Stimulated activated naive CD4-positive, alpha-beta T cell (primary cell): ENCODE measurements at regions not wholly inside any gene's neighbourhood (a gene's known extent, or its start where the extent isn't known, plus 50 kb on each side); places are given as distances from the start of the nearest gene placed in this dataset.

Experiments used
- DNase-seq, 6 experiments: peaks; one replicate each; lab custom pipeline; 2025; lab: John Stamatoyannopoulos, UW

DNA sequence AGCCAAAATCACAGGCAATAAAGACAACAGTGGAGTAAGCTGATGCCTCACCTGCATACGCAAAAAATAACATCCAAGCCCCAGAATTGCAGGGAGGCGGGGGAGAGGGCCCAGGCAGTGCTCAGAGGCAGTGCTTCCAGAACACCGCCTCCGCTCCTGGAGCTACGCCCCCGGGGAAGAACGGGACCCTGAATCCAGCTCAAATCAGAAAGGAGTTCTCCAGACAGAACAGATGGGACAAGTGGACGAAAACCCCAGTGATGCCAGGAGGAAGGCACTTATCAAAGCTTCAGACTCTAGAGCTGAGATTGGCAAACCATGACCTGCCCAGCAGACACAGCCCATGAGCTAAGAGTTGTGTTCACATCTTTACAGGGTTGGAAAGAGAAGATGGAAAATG, 683.9 kb downstream of the TBC1D22A start:
- DNase-seq = no peak

GRCh38 chr22:47445716-47446290, 683.4 kb downstream of the TBC1D22A start:
- no peak for DNase-seq

DNA sequence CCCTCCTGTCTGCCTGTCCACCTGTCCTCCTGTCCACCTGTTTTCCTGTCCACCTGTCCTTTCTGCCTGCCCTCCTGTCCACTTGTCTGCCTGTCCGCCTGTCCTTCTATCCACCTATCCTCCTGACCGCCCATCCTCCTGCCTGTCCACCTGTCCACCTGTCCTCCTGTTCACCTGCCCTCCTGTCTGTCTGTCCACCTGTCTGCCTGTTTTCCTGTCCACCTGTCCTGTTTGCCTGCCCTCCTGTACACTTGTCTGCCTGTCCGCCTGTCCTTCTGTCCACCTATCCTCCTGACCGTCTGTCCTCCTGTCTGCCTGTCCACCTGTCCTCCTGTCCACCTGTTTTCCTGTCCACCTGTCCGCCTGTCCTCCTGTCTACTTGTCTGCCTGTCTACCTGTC, 682.8 kb downstream of the TBC1D22A start:
- DNase-seq = no peak

DNA sequence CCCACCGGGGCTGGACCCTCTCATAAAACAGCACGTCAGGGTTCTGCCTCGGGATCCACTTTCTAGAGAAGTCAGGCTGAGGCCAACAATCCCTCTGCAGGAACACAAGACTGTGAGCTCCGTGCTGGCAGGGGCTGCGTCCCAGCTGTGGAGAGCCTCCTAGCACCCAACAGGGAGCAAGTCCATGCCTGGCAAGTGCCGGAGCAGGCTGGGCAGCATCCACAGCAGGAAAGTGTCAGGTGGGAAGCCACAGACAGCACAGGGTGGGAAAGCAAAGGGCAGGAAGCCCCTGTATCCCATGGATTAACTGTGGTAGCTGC, 682.3 kb downstream of the TBC1D22A start:
- no peak for DNase-seq

DNA sequence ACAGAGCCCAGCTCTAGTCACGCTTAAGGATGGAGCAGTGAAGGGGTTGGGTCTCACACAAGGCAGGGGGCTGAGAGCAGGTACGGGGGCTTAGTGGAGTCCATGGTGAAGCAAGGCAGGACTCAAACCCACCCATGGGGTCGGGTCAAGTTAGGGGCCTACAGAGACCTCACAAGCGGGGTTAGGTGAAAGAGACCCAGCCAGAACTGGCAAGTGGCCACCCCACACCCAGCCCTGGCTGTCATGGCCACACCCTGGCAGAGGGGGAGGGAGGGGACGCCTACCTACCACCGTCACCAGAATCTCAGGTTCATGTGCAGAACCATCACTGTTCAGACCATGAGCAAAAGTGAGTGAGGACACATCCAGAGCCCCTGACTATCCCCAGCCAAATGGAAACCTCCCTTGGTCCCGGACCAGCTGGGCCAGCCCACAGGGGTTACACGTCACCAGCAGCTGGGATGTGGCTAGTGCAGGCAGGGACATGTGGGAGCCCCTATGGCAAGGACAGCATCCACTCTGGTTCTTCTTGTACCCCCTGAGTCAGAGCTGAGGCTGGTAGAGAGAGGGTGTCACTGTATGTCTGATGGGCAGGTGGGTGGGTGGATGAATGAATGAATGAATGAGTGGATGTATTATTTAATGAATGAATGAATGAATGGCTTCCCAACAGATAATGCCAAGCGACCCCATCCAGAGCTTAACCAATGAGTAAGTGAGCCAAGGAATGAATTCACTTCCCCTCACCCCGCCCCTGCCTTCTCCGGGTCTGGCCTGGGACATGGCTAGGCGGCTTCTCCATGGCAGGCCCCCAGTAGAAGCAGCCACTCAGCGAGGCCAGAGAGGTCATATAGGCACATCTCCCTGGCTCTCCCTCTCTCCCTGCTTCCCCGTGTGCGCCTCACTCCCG, 681.6 kb downstream of the TBC1D22A start:
- DNase-seq = no peak

DNA sequence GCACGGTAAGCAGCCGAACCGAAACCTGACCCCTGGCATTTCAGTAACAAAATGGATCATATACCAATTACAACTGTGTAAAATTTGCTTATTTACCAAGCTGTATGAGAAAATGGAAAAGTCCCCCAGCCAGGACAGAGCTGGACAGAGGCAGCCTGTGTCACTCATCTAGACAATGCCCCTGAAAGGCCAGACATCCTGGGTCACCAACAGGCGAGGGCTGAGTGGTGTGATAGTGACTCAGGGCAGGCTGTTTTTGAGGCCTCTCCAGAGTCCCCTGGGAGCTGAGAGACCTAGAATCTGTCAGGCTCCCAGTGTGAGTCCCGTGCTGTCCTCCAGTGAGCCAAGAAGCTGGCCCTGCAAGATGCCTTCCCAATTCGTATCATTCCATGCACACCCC, 680.4 kb downstream of the TBC1D22A start:
- DNase-seq = no peak

GRCh38 chr22:47439643-47440265, 677.3 kb downstream of the TBC1D22A start:
- no peak for DNase-seq

DNA sequence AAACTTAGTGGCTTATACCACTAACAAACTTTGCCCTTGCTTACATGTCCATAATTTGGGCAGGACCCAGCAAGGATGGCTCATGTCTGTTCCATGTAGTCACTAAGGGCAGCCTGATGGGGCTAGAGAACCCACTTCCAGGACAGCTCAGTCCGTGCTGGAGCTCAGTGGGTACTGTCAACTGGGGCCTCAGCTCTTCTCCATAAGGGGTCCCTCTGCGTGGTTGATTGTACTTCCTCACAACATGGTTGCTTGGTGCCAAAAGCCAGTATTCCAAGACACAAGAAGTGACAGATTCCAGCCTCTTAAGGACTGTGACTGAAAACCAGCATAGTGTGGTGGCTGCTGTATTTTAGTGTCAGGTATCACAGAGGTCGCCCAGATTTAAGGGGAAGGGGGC, 675.2 kb downstream of the TBC1D22A start:
- DNase-seq = no peak

GRCh38 chr22:47437110-47437509, 674.7 kb downstream of the TBC1D22A start:
- DNase-seq = no peak

DNA sequence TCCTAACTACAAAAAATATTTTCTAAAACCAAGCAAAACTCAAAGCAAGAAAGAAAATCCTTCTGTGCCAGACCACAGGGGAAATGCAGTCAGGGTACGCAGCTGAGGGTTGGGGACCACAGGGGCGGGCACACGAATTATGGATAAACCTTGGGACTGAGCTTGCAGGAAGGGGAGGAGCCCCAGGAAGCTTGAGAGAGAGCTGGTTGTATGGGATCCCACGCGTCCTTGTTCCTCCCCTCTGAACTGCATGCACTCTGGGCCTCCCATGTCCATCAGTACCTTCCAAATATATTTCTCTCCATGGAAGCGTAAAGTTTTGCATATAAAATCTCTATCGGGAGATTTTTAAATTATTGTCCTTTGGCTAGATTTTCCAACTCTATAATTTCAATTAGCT, 673.4 kb downstream of the TBC1D22A start:
- DNase-seq = no peak

GRCh38 chr22:47435204-47435487, 672.7 kb downstream of the TBC1D22A start:
- DNase-seq = no peak

DNA sequence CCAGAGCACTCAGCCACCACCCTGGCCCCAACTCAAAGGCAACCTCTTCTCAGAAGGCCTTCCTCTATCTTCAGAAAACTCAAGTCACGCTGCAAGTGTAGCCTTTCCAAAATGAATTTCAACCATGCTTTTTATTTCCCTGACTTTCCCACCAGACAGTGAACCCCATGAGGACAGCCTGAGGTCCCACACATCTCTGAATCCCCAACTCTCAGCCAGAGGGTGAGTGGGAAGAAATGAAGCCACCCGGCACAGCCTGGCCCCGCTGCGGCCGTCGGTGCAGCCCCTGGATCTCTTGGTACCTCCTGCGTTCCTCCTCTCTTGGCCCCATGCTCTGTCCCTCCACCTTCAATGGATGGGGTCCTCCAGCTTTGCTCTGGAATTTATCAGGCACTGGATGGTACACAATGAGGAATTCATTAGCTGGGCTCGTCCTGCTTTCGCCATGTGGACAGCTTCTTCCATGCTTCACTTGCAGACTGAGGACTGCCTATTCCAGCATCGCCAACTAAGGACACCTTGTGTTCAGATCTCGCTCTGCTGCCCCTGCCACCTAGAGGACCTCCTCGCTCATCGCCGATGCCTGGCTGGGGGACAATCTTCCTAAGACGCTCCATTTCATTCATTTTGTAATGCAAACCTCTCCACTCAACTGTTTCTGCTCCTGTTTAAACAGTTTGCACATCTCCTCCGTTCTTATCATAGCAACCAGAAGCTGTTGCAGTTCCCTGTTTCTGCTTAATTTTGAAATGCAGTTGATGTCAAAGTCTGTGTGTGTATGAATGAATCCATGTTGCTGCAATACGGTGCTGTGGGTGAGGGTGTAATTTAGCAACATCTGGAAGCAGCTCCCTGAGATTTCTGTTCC, 672.1 kb downstream of the TBC1D22A start:
- DNase-seq = no peak

DNA sequence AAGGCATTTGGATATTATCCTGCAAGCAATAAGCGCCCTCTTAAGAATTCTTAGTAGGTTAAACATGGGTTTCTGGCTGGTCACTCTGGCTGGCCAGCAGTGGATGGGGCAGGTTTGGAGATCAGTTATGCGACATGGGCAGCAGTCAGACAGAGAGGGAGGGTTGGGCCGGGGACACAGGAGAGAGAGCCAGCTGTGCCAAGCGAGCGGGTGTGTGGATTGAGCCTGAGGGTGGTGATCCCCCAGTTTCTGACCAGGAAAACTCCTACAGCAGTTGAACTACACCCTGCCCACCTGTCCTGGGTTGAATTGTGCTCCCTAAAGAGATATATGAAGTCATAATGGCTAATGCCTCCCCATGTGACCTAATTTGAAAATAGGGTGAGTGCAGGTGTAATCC, 671.2 kb downstream of the TBC1D22A start:
- DNase-seq = no peak

- no peak for DNase-seq
Measured at GRCh38 chr22:47432683-47433082, 670.2 kb downstream of the TBC1D22A start.

DNA sequence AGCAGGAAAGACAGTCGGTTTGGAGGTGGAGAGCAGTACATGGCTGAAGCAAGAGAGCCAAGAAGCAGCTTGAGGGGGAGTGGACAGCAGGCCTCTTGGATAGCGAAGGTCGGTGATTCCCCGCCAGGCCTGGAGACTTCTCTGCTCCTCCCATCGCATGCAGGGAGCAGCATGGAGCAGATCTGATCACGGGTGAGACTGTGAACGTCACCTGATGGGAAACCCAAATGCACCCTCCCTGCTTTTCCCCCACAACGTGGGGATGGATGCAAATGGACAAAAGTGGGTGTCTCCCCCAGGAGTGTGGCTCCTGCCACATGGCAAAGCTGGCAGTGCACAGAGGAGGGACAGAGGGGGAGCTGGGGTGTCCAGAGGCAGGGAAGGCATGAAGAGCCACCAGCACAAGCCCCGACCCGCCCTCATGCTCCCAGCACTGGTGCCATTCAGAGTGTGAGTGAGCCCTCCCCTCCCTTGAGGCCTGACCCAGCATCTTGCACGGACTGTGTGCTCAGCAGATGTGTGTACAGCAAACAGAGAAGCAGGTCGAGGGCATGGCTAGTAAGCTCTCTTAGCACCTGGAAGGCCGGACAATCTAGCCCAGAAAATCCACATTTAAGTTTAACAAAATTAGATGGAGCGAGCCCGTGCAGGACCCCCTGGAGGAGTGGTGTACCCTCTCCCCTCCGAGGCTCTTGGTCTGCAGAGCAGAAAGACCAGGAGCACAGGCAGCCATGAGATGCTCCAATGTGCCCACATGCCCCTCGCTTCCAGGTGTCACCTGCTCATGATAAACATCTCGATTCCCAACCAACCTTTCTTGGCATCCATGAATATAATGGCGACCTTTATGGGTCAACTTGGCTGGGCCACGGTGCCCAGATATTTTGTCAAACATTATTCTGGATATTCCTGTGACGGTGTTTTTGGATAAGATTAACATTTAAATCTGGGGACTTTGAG, 661.7 kb downstream of the TBC1D22A start:
- no peak for DNase-seq

DNA sequence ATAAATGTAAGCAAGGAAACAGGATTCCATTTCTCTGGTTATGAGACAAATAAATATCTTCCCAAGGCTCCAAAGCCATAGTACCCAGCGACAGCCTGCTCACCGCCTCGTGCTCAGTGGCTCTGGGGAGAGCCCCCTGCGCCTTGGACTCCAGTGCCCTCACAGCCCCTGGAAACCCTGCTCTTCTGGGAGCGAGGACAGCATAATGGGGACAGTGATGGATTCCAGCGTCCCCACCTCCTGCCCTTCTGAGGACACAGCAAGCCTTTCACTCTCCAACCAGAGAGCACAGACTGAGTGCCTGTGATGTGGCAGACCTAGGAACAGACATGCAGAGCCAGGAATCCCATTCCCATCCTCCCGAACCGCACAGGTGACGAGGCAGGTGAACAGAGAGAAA, 660.8 kb downstream of the TBC1D22A start:
- no peak for DNase-seq

- DNase-seq = no peak
Measured at GRCh38 chr22:47422736-47423135, 660.3 kb downstream of the TBC1D22A start.

- DNase-seq = no peak
Measured at GRCh38 chr22:47421846-47422245, 659.4 kb downstream of the TBC1D22A start.

DNA sequence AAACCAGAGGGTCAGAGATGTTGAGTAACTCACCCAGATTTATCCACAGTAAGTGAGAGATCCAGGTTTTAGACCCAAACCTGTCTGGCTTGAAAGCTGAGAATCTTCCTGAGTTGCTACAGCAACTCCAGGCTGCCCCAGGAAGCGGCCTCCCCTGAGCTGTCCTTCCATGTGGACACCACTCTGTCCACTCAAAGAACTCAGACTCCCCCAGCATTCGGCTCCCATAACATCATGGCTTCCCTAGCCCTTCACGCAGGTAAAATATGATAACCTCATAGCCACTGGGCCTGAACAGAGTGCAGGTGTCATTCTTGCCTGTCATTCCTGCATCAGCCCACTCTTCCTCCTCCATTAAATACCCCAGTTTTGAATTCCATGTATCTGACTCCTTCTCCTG, 657.8 kb downstream of the TBC1D22A start:
- DNase-seq = no peak

GRCh38 chr22:47419239-47419638, 656.8 kb downstream of the TBC1D22A start:
- DNase-seq = no peak

DNA sequence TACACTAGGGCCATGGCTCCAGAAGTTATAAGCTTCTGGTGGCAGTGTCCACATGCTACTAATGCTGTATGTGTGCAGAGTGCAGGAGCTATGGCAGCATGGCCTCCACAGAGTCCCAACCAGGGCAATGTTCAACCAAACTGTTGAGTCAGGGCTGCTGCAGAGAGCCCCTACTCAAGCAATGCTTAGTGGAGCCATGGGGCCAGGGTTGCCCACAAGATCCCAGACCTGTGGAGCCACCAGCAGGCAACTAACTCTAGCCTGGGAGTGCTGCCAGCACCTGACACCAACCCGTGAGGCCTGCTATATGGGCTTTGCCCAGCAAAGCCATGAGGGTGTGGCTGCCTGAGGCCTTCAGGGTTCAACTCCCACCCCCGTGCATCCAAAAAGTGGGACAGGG, 655.2 kb downstream of the TBC1D22A start:
- DNase-seq = no peak

DNA sequence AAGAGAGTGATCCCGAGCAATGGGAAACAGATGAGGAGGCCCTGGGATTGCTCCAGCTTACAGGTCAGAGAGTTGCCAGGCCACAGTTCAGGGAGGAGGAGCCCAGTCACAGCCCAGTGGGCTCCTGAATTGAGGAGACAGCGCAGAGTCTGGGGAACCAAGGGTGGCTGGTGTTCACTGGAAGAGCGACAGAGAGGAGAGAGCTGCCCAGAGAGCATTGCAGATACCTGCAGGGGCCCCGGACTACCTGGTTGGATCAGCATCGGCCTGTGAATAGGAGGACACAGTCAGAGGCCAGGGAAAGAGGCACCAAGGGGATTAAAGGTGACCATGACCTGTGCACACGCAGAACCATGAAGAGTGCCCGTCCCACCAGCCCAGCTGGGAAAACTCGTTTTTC, 648.6 kb downstream of the TBC1D22A start:
- DNase-seq = no peak
